Liver (tissue), 2 donors: ENCODE measurements at regions not wholly inside any gene's neighbourhood (a gene's known extent, or its start where the extent isn't known, plus 50 kb on each side); places are given as distances from the start of the nearest gene placed in this dataset.

Source experiments
- EGR1 ChIP-seq, 2 donors: IDR thresholded peaks; 2 replicates each; pipeline ENCODE4 v1.6.1; 2016 to 2018; ENCODE audit warnings: antibody characterized with exemption in 2 of 2, low read depth in 2 of 2
- JUND ChIP-seq, 2 donors: IDR thresholded peaks; 2 replicates each; pipeline ENCODE4 v1.6.1; 2016; ENCODE audit warnings: antibody characterized with exemption in 2 of 2
- RAD21 ChIP-seq, 2 donors: IDR thresholded peaks; 2 replicates each; pipeline ENCODE4 v1.6.1; 2016; ENCODE audit warnings: antibody characterized with exemption in 2 of 2, mild to moderate bottlenecking in 2 of 2
- SP1 ChIP-seq: IDR thresholded peaks from 2 replicates; pipeline ENCODE4 v1.6.1; 2018; ENCODE audit warnings: antibody characterized with exemption, mild to moderate bottlenecking
- donor health status: healthy.

DNA sequence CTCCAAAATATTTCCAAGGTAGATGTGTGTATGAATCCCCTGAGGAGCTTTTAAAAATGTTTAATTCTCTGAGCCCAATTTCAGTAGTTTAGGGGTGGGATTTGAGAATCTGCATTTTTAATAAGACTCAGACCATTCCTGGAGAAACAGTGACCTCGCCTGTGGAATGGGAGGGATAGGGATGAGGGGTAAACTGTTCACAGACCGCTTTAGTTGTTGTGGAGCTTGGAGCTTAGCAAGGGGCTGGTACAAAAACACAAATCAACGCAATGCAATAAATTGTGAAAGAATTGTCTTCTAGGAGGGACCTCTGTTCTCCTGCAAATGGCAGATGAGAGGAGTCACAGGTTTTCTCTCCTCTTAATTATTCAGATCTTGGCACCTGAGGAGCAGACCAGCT is 239.3 kb upstream of the SULF2 start:
- TF ChIP-seq SP1, result no peak
- no peak for TF ChIP-seq JUND (IDR thresholded peaks at IDR 0.05)
- TF ChIP-seq EGR1 (IDR thresholded peaks at IDR 0.05; ENCODE audit: low read depth in 2 of 2), result no peak
- no peak for TF ChIP-seq RAD21 (IDR thresholded peaks at IDR 0.05)
